ENCODE measurements at regions not wholly inside any gene's neighbourhood (a gene's known extent, or its start where the extent isn't known, plus 50 kb on each side); places are given as distances from the start of the nearest gene placed in this dataset.

DNA sequence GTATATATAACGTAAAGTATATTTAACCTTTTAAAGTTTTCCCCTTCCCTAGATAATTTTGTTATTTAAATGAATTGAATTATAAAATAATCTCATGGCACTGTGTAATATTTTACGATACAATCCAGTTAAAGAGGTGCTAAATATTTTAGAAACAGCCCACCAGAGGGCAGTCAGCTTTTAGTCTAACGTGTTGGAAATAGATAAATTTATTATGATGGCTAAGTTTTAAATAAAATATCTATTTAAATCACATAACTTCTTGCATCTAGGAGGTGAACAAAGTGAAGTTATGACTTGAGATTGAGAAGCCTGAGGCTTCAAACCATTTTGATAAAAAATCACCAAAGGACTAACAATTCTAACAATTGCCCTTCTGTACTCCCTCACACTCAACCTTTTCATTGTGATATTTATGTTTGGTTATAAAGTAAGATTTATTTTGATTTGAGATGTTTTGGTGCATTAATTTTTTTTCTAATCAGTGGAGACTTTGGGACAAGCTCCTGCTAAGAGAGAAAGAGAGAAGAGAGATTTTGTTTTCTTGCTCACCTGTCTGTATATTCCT is 171.5 kb upstream of the SP4 start:
- H3F3A ChIP-seq (ENCODE audit: insufficient read depth, low read length) = no peaks in the 10 kb centered on the region
- no peak overlapping the region for H2AFZ ChIP-seq (ENCODE audit: low read length)
- H3K4me3 ChIP-seq (ENCODE audit: low read length) = no peak overlapping the region
- no peaks in the 10 kb centered on the region for H3K27me3 ChIP-seq (replicated peaks; ENCODE audit: insufficient read depth, low read length)
- no peak overlapping the region for H3K27ac ChIP-seq (ENCODE audit: low read length)
- peak; percentile 64 for DNase-seq
- no peaks in the 10 kb centered on the region for H3K4me1 ChIP-seq (ENCODE audit: low read length)
- H3K9me2 ChIP-seq (replicated peaks; ENCODE audit: insufficient read depth, low read length) = no peaks in the 10 kb centered on the region
- H3K9ac ChIP-seq (ENCODE audit: low read length) = no peak overlapping the region
- no peaks in the 10 kb centered on the region for H3K9me3 ChIP-seq (replicated peaks; ENCODE audit: insufficient read depth, low read length)
- no peak overlapping the region for H3K4me2 ChIP-seq (ENCODE audit: low read depth, low read length)
- TF ChIP-seq, protein P1, sequence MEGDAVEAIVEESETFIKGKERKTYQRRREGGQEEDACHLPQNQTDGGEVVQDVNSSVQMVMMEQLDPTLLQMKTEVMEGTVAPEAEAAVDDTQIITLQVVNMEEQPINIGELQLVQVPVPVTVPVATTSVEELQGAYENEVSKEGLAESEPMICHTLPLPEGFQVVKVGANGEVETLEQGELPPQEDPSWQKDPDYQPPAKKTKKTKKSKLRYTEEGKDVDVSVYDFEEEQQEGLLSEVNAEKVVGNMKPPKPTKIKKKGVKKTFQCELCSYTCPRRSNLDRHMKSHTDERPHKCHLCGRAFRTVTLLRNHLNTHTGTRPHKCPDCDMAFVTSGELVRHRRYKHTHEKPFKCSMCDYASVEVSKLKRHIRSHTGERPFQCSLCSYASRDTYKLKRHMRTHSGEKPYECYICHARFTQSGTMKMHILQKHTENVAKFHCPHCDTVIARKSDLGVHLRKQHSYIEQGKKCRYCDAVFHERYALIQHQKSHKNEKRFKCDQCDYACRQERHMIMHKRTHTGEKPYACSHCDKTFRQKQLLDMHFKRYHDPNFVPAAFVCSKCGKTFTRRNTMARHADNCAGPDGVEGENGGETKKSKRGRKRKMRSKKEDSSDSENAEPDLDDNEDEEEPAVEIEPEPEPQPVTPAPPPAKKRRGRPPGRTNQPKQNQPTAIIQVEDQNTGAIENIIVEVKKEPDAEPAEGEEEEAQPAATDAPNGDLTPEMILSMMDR (IDR thresholded peaks at IDR 0.05; ENCODE audit: low read length) = peak; percentile 43
- TF ChIP-seq EZH2phosphoT487 (IDR thresholded peaks at IDR 0.05; ENCODE audit: low read length) = no peak
- no peak for TF ChIP-seq EZH2 (optimal IDR thresholded peaks at IDR 0.05; ENCODE audit: low read depth, low read length)
- H3K36me3 ChIP-seq (replicated peaks; ENCODE audit: insufficient read depth, low read length) = no peaks in the 10 kb centered on the region
- H4K20me1 ChIP-seq (ENCODE audit: insufficient read depth, low read length) = no peaks in the 10 kb centered on the region
- H3K79me2 ChIP-seq (ENCODE audit: low read length) = no peaks in the 10 kb centered on the region

- H3K27me3 ChIP-seq (replicated peaks; ENCODE audit: insufficient read depth, low read length) = no peaks in the 10 kb centered on the region
- H3F3A ChIP-seq (ENCODE audit: insufficient read depth, low read length) = no peaks in the 10 kb centered on the region
- DNase-seq = no peak
- no peaks in the 10 kb centered on the region for H3K36me3 ChIP-seq (replicated peaks; ENCODE audit: insufficient read depth, low read length)
- H3K9me2 ChIP-seq (replicated peaks; ENCODE audit: insufficient read depth, low read length) = no peaks in the 10 kb centered on the region
- H3K4me3 ChIP-seq (ENCODE audit: low read length) = no peak overlapping the region
- no peak overlapping the region for H2AFZ ChIP-seq (ENCODE audit: low read length)
- TF ChIP-seq EZH2phosphoT487 (IDR thresholded peaks at IDR 0.05; ENCODE audit: low read length) = no peak
- TF ChIP-seq, protein P1 (IDR thresholded peaks at IDR 0.05; ENCODE audit: low read length) = no peak
- no peak for TF ChIP-seq EZH2 (optimal IDR thresholded peaks at IDR 0.05; ENCODE audit: low read depth, low read length)
- no peaks in the 10 kb centered on the region for H4K20me1 ChIP-seq (ENCODE audit: insufficient read depth, low read length)
- no peaks in the 10 kb centered on the region for H3K79me2 ChIP-seq (ENCODE audit: low read length)
- H3K9me3 ChIP-seq (replicated peaks; ENCODE audit: insufficient read depth, low read length) = no peaks in the 10 kb centered on the region
- H3K4me2 ChIP-seq (ENCODE audit: low read depth, low read length) = no peak overlapping the region
- no peak overlapping the region for H3K27ac ChIP-seq (ENCODE audit: low read length)
- H3K9ac ChIP-seq (ENCODE audit: low read length) = no peak overlapping the region
- H3K4me1 ChIP-seq (ENCODE audit: low read length) = no peaks in the 10 kb centered on the region
These were observed 166.9 kb upstream of the SP4 start for GRCh38 chr7:21260939-21261338.

DNA sequence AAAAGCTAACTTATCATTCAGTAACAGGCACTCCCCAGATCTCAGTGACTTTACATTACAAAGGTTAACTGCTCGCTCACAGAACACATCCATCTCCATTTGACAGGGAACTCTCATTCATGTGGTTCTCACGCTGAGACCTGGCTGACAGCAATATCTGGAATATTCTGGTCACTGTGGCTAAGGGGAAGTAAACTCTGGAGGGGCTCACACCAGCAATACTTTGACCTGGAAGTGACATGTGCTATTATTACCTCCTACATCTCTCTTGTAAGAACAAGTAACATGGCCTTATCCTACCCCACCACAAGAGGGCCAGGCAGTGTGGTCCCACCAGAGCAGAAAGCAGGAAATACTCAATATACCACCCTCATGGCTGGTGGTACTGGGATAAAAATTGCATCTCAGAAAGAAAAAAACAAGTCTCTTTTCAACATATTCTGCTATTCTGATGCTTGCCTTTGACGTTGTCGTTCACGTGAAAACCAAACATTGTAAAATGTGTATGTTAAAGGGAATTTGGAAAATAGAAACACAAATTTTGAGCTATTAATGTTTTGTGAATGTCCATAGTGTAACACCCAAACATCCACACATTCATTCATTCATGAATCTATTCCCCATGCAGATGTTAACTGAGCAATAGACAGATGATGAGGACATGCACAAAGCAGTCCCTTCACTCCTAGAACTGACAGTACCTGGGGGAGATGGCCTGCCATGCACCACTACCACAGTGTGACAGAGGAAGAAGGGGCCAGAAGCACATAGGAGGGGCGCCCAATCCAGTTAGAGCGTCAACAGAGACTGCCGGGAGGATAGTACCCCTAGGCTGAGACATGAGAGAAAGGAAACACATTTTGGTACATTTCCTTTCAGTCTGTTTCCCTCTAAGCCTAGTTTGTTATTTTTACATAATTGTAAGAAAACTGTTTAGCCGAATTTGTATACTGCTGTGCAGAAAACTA is 166.0 kb upstream of the SP4 start:
- Histone ChIP-seq H3K27me3 (replicated peaks; ENCODE audit: insufficient read depth, low read length) (no peaks in the 10 kb centered on the region), H3K27ac (ENCODE audit: low read length) (no peak overlapping the region), H2AFZ (ENCODE audit: low read length) (peak overlapping the region; percentile 10; the same call in 1 of the 2 replicates), H3K9ac (ENCODE audit: low read length) (no peak overlapping the region), H3K9me3 (replicated peaks; ENCODE audit: insufficient read depth, low read length) (no peaks in the 10 kb centered on the region), H3K36me3 (replicated peaks; ENCODE audit: insufficient read depth, low read length) (no peaks in the 10 kb centered on the region), H3K4me1 (ENCODE audit: low read length) (no peaks in the 10 kb centered on the region), H3K79me2 (ENCODE audit: low read length) (no peaks in the 10 kb centered on the region), H3F3A (ENCODE audit: insufficient read depth, low read length) (no peaks in the 10 kb centered on the region), H3K4me2 (ENCODE audit: low read depth, low read length) (no peak overlapping the region), H4K20me1 (ENCODE audit: insufficient read depth, low read length) (no peaks in the 10 kb centered on the region), H3K4me3 (ENCODE audit: low read length) (no peak overlapping the region), H3K9me2 (replicated peaks; ENCODE audit: insufficient read depth, low read length) (no peaks in the 10 kb centered on the region)
- TF ChIP-seq, protein P1 (IDR thresholded peaks at IDR 0.05; ENCODE audit: low read length) = peak; percentile 68
- TF ChIP-seq EZH2 (optimal IDR thresholded peaks at IDR 0.05; ENCODE audit: low read depth, low read length) = no peak
- TF ChIP-seq EZH2phosphoT487 (IDR thresholded peaks at IDR 0.05; ENCODE audit: low read length) = no peak
- DNase-seq = peak; percentile 43

Data from MM.1S (cell line).